Natural killer cell treated with Interleukin-12 subunit alpha and Interleukin-12 subunit beta and Interleukin-15 and Interleukin-18, amount 100 ng/mL, for 72 hours (primary cell): ENCODE measurements at regions not wholly inside any gene's neighbourhood (a gene's known extent, or its start where the extent isn't known, plus 50 kb on each side); places are given as distances from the start of the nearest gene placed in this dataset.
"Not testable (repeated sequence)": the region's sequence is repeated elsewhere in the genome, so short reads cannot be mapped to it uniquely, and the experiment has no call there.

ENCODE experiments used
- ATAC-seq, 2 donors: fragments of 150-1000 bp; cut with Tn5 transposase in 1 of 2; sonication (Bioruptor Pico), chemical (Tn5 transposase) in 1 of 2; 2 replicates each; pipeline ENCODE4 v1.10.0; 2021
- DNase-seq: peaks from one replicate; pipeline ENCODE4 v3.0.0; 2022; ENCODE audit warnings: low spot score
- H3K27ac Mint-ChIP-seq, 2 donors: 1 replicate in 1 of 2; 2 replicates in 1 of 2; pipeline ENCODE4 v1.8.0; 2022; ENCODE audit warnings: mixed read lengths in 2 of 2, mild to moderate bottlenecking in 1 of 2, moderate library complexity in 1 of 2
- H3K27me3 Mint-ChIP-seq, 2 donors: 1 replicate in 1 of 2; 2 replicates in 1 of 2; pipeline ENCODE4 v1.8.0; 2022; ENCODE audit warnings: mixed read lengths in 2 of 2
- H3K36me3 Mint-ChIP-seq: one replicate; pipeline ENCODE4 v1.8.0; 2022; ENCODE audit warnings: mixed read lengths
- H3K4me1 Mint-ChIP-seq, 2 donors: 1 replicate in 1 of 2; 2 replicates in 1 of 2; pipeline ENCODE4 v1.8.0; 2022; ENCODE audit warnings: low read depth in 2 of 2, mixed read lengths in 2 of 2, mild to moderate bottlenecking in 1 of 2
- H3K4me3 Mint-ChIP-seq: one replicate; pipeline ENCODE4 v1.8.0; 2022; ENCODE audit warnings: mixed read lengths
- H3K9me3 Mint-ChIP-seq: 2 replicates; pipeline ENCODE4 v1.8.0; 2022; ENCODE audit warnings: mixed read lengths

GRCh38 chr14:101249676-101250036 lies 311.6 kb upstream of the DIO3 start:
- Mint-ChIP-seq H3K36me3 (no peaks in the 10 kb centered on the region), H3K4me3 (no peak overlapping the region), H3K27ac (peak overlapping the region in 1 of 2 donors; percentile 10), H3K9me3 (no peaks in the 10 kb centered on the region), H3K27me3 (peaks cover 0 to 6% of the 10 kb centered on the region in 2 donors), H3K4me1 (peaks cover 14 to 18% of the 10 kb centered on the region in 2 donors)
- no peak for ATAC-seq
- no peak for DNase-seq

DNA sequence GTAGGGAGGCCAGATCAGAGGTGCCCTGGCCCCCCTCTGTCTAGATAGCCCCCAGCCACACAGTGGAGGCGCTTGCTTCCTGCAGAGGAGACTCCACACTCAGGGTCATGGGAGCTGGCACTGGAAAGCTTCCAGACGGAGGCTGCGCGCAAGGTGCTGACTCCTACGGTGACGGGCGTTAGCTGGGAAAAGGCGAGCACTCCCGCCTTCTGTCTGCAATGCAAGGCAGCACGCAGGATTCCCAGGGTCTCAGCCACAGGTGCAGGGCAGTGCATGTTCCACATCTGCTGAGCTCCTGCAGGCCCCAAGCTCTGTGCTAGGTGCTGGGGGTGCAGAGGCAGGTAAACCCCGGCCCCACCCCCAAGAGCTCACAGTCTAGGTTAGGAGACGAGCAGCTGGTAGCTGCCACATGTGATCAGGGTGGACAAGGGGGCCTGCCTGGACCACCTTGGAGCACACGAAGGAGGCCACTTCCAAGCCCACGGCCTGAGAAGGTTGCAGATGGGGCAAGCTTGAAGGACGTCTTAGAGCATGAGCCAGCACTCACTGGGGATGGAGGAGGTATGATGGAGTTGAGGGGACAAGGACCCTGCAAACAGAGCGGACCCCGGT lies 310.9 kb upstream of the DIO3 start:
- Mint-ChIP-seq H3K9me3 (no peaks in the 10 kb centered on the region), H3K27ac (peak overlapping the region in 1 of 2 donors; percentile 10), H3K4me1 (peaks cover 14 to 18% of the 10 kb centered on the region in 2 donors), H3K27me3 (peaks cover 2 to 6% of the 10 kb centered on the region in 2 donors), H3K4me3 (no peak overlapping the region), H3K36me3 (no peaks in the 10 kb centered on the region)
- DNase-seq (no peak), ATAC-seq (no peak)

- Mint-ChIP-seq H3K4me1 (peaks cover 14 to 18% of the 10 kb centered on the region in 2 donors), H3K27ac (peak overlapping the region in 1 of 2 donors; percentile 28), H3K27me3 (peaks cover 5 to 6% of the 10 kb centered on the region in 2 donors), H3K4me3 (no peak overlapping the region), H3K9me3 (no peaks in the 10 kb centered on the region), H3K36me3 (no peaks in the 10 kb centered on the region)
- DNase-seq (no peak), ATAC-seq (no peak)
Measured at GRCh38 chr14:101250948-101251811, 310.1 kb upstream of the DIO3 start.

DNA sequence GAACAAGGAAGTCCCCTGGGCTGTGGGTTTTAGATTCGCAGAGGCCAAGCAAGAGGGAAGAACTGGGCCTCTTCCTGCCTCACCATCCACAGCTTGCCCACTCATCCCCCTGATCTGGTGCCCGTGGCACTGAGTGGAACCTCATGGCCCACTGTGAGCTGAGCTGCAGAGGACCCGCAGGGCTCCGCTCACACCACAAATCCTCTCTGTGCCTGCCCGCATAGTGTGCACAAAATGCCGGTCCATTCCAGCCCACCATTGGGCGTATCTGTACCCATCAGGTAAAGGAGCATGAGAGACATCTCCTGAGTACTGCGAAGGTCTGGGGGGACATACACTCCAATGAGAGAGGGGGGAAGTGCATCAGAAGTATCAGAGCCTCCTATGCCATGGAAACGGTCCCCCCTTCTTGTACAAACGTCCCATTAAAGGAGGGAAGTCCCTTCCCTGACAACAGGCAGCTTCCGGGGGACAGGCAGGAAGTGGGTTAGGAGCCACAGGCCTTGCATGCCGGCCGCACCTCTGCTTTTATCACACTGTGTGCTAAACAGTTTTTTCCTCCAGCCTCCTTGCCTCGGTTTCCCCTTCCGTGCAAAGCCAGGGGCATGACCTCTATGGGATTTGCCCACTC lies 309.4 kb upstream of the DIO3 start:
- DNase-seq (no peak), ATAC-seq (no peak)
- Mint-ChIP-seq H3K9me3 (no peaks in the 10 kb centered on the region), H3K27ac (peak overlapping the region in 1 of 2 donors; percentile 28), H3K27me3 (peaks cover 8 to 13% of the 10 kb centered on the region in 2 donors), H3K4me3 (no peak overlapping the region), H3K4me1 (peaks cover 14 to 18% of the 10 kb centered on the region in 2 donors), H3K36me3 (no peaks in the 10 kb centered on the region)

DNA sequence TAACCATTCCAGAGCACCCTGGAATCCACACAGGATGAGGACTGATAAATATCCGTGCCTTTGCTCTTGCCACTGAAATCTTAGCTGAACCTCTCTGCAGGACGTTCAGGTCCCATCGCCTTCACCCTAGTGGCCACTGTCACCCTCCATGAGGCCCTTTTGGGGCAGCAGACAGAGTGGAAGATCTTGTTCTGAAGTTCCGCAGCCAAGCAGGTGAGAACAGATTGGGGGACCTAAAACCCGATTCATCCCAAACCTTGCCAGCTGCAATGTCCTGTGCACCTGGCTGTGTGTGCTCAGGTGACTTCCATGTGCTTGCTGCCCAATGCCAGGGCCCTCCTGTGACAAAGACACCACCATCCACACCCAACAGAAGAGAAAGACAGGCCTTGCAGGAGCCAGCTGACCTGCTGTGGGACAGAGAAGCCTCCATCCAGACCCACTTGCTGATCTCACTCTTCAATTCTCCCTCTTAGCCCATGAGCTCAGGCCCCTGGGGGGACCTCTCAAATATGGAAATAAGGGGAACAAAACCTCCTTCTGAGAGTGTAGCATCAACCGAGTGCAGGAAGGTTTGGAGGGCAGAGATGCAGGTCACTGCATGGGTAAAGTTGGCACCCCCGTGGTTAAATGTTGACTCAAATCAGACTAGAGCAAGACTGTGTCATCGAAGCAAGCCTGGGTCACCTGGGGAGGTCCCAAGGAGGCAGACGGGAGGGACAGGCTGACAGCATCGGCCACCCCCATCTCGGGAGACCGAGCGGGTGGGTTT lies 308.7 kb upstream of the DIO3 start:
- H3K4me3 Mint-ChIP-seq = no peak overlapping the region
- no peaks in the 10 kb centered on the region for H3K9me3 Mint-ChIP-seq
- ATAC-seq = no peak
- peaks cover 10 to 17% of the 10 kb centered on the region in 2 donors for H3K27me3 Mint-ChIP-seq
- H3K27ac Mint-ChIP-seq = no peak overlapping the region
- H3K36me3 Mint-ChIP-seq = no peaks in the 10 kb centered on the region
- H3K4me1 Mint-ChIP-seq = peaks cover 14 to 21% of the 10 kb centered on the region in 2 donors
- DNase-seq = no peak

GRCh38 chr14:101253948-101254347 lies 307.3 kb upstream of the DIO3 start:
- Mint-ChIP-seq H3K4me3 (no peak overlapping the region), H3K9me3 (no peaks in the 10 kb centered on the region), H3K36me3 (no peaks in the 10 kb centered on the region), H3K4me1 (peaks cover 14 to 21% of the 10 kb centered on the region in 2 donors), H3K27ac (no peak overlapping the region), H3K27me3 (peaks cover 14 to 25% of the 10 kb centered on the region in 2 donors)
- ATAC-seq = no peak
- no peak for DNase-seq

DNA sequence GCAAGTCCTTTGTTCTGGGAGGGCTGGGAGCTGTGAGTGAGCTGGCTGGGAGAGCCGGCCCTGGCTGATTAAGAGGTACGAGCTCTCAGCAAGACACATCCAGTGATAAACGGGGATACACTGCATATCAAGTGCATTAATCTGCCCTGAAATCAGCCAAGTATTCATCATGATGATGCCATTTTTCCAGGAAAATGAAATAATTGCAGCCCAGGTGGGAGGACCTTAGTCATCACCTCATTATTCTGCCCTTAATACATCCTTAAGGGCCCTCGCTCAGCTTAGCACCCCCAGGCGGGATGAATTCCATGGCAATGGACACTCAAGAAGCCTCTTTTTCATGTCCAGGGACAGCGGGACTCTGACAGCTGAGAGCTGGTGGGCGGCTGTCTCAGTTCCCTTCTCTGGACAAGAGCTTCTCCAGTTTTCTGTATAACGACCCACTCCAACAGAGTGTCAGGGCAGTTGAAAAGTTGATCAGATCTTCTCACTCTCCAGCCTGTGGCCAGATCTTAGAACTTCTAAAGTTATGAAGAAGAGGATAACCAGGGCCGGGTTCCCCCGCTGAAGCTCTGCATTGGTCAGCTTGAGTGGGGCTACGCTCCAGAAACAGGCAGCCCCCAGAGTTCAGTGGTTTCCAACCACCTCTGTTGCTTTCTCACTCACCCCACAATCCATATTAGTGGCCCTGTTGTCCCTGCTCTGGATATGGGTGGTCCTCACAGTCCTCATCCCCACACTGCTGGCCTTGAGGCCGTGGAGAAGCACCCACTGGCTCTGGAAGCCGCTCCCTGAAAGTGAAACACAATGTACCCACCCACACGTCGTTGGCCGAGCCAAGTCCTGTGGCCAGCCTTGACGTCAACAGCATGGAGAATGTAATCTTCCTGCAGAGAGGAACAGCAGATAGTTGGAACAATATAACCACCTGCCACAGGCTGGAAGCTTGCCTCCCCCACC lies 306.2 kb upstream of the DIO3 start:
- ATAC-seq (no peak), DNase-seq (no peak)
- H3K27me3 Mint-ChIP-seq = peaks cover 14 to 20% of the 10 kb centered on the region in 2 donors
- no peaks in the 10 kb centered on the region for H3K36me3 Mint-ChIP-seq
- H3K9me3 Mint-ChIP-seq = no peaks in the 10 kb centered on the region
- peaks cover 14 to 21% of the 10 kb centered on the region in 2 donors for H3K4me1 Mint-ChIP-seq
- H3K4me3 Mint-ChIP-seq = no peak overlapping the region
- H3K27ac Mint-ChIP-seq = no peak overlapping the region

GRCh38 chr14:101255765-101256125 lies 305.6 kb upstream of the DIO3 start:
- no peak overlapping the region for H3K27ac Mint-ChIP-seq
- DNase-seq (no peak), ATAC-seq (no peak)
- H3K27me3 Mint-ChIP-seq = peaks cover 19 to 24% of the 10 kb centered on the region in 2 donors
- H3K4me1 Mint-ChIP-seq = peaks cover 14 to 21% of the 10 kb centered on the region in 2 donors
- H3K4me3 Mint-ChIP-seq = no peak overlapping the region
- no peaks in the 10 kb centered on the region for H3K9me3 Mint-ChIP-seq
- H3K36me3 Mint-ChIP-seq = no peaks in the 10 kb centered on the region

DNA sequence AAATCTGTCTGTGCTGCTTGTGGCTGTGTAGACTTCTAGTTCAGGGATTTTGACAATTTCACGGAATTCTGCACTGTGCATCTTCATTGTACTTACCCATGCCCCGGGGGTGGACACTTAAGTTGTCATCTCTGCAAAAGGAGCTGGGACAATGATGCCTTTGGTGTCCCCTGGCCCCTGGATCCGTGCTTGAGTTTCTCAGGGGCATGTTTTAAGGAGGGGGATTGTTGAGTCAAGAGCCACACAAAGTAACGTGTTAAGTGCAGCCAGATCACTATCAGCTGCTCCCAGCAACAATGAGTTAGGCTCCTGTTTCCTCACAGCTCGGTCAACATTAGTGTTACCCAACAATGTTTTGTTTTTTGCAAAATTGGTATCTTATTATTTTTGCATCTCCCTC lies 305.0 kb upstream of the DIO3 start:
- Mint-ChIP-seq H3K4me1 (peaks cover 14 to 16% of the 10 kb centered on the region in 2 donors), H3K27me3 (peaks cover 19 to 25% of the 10 kb centered on the region in 2 donors), H3K36me3 (no peaks in the 10 kb centered on the region), H3K9me3 (no peaks in the 10 kb centered on the region), H3K4me3 (no peak overlapping the region), H3K27ac (no peak overlapping the region)
- DNase-seq (no peak), ATAC-seq (no peak)

- no peaks in the 10 kb centered on the region for H3K9me3 Mint-ChIP-seq
- H3K27me3 Mint-ChIP-seq = peaks cover 25 to 33% of the 10 kb centered on the region in 2 donors
- H3K27ac Mint-ChIP-seq = no peak overlapping the region
- ATAC-seq (no peak), DNase-seq (no peak)
- H3K36me3 Mint-ChIP-seq = no peaks in the 10 kb centered on the region
- peaks cover 4 to 7% of the 10 kb centered on the region in 2 donors for H3K4me1 Mint-ChIP-seq
- no peak overlapping the region for H3K4me3 Mint-ChIP-seq
Measured at GRCh38 chr14:101257551-101257950, 303.7 kb upstream of the DIO3 start.

DNA sequence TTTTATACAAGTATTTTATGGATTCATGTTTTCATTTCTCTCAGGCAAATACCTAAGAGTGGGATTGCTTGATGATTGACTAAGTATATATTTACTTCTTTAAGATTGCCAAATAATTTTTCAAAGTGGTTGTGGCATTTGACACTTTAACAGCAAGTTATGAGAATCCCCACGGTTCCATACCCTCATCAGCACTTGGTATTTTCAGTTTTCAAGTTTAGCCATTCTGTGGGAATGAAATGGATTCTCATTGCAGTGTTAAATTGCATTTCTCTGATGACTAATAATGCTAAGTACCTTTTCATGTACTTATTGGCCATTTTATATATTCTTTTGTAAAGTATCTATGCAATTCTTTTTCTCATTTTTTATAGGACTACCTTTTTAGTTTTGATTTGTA lies 301.5 kb upstream of the DIO3 start:
- Mint-ChIP-seq H3K9me3 (no peaks in the 10 kb centered on the region), H3K27ac (no peak overlapping the region), H3K36me3 (no peaks in the 10 kb centered on the region), H3K4me3 (no peak overlapping the region), H3K27me3 (peaks cover 35 to 46% of the 10 kb centered on the region in 2 donors), H3K4me1 (peaks cover 0 to 3% of the 10 kb centered on the region in 2 donors)
- no peak for DNase-seq
- ATAC-seq = no peak

GRCh38 chr14:101266441-101266840 lies 294.9 kb upstream of the DIO3 start:
- not testable (repeated sequence) for H3K4me1 Mint-ChIP-seq, H3K9me3 Mint-ChIP-seq, H3K36me3 Mint-ChIP-seq, H3K4me3 Mint-ChIP-seq, ATAC-seq, DNase-seq, H3K27ac Mint-ChIP-seq
- peaks cover 18 to 19% of the 10 kb centered on the region in 2 donors for H3K27me3 Mint-ChIP-seq

DNA sequence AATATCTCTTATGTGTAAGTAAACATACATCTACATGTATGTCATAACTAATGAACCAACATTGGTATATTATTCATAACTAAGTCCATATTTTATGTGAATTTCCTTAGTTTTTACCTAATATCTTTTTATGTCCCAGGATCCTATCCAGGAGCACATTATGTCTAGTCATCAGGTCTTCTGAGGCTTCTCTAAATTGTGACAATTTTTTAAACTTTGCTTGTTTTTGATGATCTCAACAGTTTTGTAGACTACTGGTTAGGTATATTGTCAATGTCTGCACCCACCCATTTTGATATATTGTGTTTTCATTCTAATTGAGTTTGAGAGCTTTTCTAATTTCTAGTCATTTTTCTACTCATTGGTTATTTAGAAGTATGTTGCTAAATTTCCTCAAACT lies 288.2 kb upstream of the DIO3 start:
- DNase-seq = no peak
- H3K36me3 Mint-ChIP-seq = no peaks in the 10 kb centered on the region
- H3K4me3 Mint-ChIP-seq = no peak overlapping the region
- peaks cover 29 to 37% of the 10 kb centered on the region in 2 donors for H3K27me3 Mint-ChIP-seq
- H3K9me3 Mint-ChIP-seq = no peaks in the 10 kb centered on the region
- H3K4me1 Mint-ChIP-seq = no peaks in the 10 kb centered on the region
- H3K27ac Mint-ChIP-seq = no peak overlapping the region
- no peak for ATAC-seq
